Stimulated activated CD4-positive, alpha-beta T cell treated with anti-CD3 and anti-CD28 coated beads, Interleukin-1b, Interleukin-23, amount 100 ng/mL, for 4 hours (primary cell): ENCODE measurements at regions not wholly inside any gene's neighbourhood (a gene's known extent, or its start where the extent isn't known, plus 50 kb on each side); places are given as distances from the start of the nearest gene placed in this dataset.
"Not testable (repeated sequence)": the region's sequence is repeated elsewhere in the genome, so short reads cannot be mapped to it uniquely, and the experiment has no call there.

ENCODE experiments used
- DNase-seq, 2 donors: peaks; one replicate each; pipeline ENCODE4 v3.0.0-alpha.2; 2020; ENCODE audit warnings: low read depth in 2 of 2

DNA sequence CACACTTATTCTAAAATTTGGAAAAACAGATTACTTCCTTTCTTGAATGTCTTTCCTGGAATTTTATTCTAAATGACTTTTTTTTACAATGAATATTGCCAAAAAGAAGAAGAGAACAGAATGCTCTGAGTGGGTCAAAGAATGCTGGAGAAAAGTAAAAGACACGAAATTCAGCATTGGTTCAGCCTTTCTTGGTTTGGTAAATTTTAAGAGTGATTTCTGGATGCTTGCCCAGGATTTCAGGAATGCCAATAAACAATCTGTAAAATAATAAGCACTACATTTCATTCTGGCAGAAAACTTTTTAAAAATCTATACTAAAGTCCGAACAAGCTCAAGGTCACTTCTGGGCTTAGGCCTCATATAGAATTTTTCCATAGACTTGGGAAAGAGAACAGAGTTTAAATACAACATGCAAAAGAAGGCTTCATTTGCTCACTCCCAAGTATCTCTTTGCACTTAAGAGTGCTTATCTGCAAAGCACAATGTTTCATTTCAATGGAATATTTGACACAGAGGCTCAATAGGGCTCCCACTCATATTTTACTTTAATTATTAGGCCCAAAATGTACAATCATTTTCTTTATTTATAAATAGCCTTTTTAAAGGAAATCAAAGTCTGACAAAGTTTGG, 359.5 kb upstream of the ANKRD30A start:
- no peak for DNase-seq

DNA sequence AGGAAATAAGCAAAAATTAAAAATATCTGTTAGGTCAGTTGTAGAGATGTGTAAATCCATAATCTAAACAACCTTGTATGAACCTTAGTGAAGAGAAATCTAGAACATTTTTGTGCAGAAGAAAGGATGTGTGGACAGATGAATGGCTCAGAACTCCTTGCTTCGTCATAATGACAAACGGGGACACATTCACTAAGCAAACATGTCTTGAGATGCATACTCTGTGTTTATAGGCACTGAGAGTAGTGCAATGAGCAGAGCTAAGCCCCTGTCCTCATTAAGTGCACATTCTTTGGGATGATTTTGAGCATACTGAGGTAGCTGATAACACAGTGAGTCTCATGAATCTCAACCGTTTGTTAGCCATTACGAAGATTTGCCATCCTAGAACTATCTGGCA, 360.6 kb upstream of the ANKRD30A start:
- DNase-seq: no peak

DNA sequence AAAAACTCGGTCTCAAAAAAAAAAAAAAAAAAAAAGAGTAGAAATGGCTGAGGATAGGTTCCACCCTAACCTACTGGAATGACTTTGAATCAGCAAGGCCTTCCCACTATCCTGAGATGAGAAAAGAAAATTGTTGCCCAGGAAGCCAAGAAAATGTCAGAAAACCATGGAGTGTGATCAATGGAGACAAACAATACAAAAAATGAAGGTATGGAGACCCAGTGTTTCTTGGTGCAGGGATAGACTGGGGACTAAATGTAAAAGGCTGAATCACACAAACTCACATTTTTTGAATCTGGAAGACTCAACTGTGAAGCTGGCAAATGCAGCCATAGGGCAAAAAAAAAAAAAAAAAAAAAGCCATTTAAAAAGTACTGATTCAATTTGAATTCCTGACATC, 364.3 kb upstream of the ANKRD30A start:
- DNase-seq: no peak

DNA sequence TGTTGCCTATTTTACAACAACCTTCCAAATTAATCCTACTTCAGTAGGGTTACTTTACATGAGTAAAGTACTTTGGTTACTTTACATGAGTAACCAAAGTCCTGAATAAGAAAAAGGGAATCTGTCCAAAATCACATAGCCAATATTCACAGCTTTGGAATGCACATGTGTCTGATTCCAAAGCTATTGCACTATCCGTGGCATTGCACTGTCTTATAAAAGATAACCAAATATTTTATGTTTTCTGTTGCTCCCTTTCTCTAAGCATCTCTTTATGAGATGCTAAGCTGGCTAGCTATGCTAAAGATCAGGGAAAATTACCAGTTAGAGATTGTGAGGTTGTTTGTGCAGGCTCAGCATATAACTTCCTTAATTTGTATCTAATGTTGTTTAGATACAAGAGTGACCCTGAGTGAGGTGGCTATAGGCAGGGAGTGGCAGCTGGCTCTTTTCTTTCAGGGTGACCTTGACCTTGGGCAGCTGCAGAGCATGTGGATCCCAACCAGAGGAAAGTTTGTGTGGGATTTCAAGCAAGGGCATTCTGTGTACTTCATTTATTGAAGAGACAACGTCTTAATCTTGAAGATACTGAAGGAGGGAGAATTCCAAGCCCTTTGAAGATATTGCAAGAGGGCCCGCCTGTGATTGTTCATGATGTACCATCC, 366.1 kb upstream of the ANKRD30A start:
- DNase-seq: no peak

DNA sequence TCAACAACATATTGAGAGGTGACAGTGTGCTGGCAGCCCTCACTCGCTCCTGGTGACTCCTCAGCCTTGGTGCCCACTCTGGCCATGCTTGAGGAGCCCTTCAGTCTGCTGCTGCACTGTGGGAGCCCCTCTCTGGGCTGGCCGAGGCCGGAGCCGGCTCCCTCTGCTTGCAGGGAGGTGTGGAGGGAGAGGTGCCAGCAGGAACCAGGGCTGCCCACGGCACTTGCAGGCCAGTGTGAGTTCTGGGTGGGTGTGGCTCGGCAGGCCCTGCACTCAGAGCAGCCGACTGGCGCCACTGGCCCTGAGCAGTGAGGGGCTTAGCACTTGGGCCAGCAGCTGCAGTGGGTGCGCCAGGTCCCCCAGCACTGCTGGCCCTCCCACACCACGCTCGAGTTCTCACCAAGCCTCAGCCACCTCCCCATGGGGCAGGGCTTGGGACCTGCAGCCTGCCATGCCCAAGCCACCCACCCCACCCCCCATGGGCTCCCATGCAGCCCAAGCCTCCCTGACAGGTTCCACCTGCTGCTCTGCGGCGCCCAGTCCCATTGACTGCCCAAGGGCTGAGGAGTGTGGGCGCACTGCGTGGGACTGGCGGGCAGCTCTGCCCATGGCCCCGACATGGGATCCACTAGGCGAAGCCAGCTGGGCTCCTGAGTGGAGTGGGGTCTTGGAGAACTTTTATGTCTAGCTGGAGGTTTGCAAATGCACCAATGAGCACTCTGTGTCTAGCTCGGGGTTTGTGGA, 377.1 kb upstream of the ANKRD30A start:
- no peak for DNase-seq

DNA sequence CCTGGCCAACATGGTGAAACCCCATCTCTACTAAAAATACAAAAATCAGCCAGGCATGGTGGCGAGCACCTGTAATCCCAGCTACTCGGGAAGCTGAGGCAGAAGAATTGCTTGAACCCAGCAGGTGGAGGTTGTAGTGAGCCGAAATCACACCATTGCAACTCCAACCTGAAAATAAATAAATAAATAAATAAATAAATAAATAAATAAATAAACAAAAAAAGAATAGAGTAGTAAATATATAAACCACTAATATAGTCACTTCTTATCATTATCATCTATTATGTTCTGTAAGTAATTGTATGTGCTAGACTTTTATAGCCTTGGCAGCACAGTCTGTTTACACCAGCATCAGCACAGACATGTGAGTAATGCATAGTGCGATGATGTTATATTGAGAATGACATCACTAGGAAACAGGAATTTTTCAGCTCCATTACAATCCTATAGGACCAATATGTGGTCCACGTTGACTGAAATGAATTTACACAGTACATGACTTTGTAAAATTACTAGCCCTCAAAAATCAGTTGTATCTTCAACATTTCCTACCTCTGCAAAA, 385.4 kb upstream of the ANKRD30A start:
- no peak for DNase-seq

DNA sequence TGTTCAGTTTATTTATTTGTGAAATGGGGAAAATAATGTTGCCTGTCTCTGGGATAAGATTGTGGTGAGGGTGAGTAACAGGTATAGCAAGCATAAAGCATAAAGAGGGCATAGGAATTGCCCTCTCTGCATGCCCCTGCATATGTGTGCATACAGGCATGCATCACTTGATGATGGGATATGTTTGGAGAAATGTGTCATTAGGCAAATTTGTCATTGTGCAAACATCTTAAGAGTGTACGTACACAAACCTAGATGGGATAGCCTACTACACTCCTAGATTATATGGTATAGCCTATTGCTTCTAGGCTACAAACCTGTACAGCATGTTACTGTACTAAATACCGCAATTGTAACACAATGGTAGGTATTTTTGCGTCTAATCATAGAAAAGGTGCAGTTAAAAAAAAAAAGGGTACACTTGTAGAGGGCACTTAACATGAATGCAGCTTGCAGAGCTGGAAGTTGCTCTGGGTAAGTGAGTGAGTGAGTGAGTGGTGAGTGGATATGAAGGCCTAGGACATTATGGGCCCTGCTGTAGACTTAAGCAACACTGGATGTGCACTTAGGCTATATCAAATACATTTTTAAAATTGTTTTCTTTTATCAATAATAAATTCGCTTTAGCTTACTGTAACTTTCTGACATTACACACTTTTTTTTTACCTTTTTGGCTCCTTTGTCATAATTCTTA, 386.5 kb upstream of the ANKRD30A start:
- no peak for DNase-seq

DNA sequence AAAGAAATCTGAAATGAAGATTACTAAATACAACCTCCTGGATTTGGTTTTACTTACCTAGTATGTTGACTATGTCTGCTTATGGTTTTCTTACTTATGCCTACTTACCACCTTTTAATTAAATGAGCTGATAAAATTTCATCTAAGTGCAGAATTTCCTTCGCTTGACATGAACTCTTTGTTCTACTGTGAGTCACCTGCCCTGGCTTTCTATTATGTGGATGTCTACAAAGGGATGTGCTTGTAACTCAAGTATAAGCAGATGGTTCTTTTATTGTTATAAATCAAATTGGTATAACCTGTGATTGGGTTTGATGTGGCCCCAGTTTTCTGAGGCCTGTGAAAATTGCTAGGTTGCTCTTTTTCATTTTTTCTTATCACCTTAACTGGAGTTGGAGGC, 389.1 kb upstream of the ANKRD30A start:
- DNase-seq: no peak

DNA sequence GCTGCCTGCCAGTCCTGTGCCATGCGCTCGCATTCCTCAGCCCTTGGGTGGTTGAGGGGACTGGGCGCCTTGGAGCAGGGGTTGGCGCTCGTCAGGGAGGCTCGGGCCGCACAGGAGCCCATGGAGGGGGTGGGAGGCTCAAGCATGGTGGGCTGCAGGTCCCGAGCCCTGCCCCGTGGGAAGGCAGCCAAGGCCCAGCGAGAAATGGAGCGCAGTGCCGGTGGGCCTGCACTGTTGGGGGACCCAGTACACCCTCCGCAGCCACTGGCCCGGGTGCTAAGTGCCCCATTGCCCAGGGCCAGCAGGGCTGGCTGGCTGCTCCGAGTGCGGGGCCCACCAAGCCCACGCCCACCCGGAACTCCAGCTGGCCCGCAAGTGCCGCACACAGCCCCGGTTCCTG, 390.8 kb upstream of the ANKRD30A start:
- DNase-seq: not testable (repeated sequence)

DNA sequence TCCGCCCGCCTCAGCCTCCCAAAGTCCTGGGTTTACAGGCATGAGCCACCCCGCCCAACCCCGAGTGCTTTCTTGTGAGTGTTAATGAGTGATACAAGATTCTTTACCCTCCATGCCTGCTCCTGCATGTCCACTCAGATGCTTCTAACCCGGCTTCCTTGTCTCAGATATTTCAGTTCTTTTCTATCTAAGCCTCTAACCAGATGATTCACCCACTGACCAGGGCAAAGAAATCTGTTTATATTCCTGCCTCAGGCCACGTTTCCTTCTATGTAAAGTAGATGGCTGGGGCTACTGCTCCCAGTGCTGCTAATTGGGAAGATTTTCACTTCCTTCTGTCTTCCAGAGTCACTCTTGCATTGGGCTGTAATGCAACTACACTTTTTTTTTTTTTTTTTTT, 395.1 kb upstream of the ANKRD30A start:
- no peak for DNase-seq

DNA sequence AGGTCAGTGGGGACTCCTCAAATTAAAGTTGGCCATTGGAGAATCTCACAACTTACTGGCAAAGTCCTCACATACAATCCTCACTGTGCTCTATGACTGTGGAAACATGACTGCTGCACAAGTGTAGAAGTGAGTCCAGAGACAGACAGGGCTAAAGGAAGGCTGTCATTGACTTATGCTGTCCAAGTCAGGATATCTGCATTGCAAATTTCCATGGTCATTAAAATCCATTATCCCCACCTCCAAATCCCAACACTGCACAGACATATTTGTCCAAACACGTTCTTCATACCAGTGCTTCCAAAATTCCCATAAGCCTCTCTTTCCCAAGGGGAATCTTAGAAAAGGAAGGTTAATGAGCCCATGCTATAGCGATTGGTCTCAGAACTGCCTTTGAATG, 396.8 kb upstream of the ANKRD30A start:
- DNase-seq: no peak

DNA sequence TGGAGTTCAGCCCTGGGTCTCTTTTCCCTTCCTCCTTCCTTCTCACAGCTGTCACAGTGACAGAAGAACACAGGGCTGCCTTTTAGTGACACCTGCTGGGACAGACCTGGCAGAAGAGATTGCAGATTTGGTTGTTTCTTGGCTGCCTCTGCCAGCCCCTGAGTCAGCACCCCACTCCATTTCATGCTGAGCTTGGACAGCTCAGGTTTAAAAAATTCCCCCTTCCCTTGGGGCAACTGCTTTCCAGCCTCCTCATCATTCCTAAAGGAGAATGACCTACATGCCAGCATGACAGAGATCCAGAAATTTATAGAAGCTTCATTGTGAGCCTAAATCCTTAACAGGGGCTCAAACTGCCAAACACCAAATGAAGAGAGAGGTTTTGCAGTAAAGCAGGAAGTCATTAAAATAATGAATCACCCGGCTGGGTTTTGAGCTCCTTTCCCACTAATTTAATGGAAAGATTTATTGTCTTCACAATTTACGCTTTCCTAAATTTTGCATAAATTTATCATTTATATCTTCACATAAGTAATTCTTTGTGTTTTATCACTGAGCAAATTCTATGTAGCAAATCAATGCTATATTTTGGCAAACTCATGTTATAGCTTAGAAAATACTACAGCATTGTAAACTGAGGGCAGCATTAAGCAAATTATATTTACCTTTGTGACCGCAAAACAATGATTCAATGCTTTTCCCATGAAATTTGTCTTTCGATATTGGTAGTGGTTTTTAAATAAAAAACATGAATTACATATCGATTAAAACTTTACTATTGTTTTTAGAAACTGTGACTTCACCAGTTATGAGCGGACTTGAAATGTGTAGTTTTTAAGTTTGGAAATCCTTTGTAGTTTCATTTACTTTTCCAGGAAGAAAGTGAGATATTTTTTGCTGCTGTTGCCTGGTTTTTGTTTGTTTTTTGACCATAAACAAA, 399.5 kb upstream of the ANKRD30A start:
- no peak for DNase-seq

DNA sequence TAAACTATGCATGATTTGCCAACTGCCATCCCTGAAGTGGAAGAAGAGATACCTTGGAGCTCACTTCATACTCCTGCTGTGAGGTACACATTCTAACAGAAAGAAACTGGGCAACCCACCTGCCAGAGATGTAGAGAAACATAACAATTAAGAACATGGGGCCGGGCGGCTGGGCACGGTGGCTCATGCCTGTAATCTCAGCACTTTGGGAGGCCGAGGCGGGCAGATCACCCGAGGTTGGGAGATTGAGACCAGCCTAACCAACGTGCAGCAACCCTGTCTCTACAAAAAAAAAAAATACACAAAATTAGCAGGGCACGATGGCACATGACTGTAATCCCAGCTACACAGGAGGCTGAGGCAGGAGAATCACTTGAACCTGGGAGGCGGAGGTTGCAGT, 402.6 kb upstream of the ANKRD30A start:
- no peak for DNase-seq

DNA sequence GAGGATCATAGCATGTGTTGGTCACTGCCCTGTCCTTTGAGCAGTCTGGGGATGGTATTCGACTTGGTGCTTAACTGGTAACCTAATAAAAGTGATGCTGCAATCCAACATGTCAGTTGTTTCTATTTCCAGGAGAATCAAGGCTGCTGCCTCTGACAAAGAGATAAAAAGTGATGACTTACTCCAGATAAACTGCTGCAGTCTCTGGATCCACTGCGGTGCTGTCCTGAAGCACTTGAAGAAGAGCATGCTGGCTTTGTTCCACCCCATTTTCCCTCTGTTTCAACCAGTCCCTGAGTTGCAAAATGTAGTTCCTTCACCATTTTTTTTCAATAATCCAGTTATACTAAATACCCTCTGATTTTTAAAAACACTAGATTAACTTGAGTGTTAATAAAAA, 403.5 kb upstream of the ANKRD30A start:
- no peak for DNase-seq

DNA sequence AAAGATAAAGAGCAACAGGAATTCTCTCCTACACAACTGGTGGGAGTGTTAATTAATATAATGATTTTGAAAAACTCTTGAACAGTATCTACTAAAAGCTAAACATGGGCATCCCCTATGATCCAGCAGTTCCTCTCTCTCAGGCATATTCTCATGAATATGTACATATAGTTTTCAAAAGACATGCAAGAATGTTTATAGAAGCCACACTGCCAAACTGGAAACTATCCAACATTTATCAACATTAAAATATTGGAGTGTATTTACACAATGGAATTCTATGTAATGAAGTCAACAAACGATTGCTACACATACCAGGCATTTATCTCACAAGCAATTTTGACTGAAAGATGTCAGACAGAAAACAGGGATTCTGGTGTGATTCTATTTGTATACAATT, 404.5 kb upstream of the ANKRD30A start:
- no peak for DNase-seq

DNA sequence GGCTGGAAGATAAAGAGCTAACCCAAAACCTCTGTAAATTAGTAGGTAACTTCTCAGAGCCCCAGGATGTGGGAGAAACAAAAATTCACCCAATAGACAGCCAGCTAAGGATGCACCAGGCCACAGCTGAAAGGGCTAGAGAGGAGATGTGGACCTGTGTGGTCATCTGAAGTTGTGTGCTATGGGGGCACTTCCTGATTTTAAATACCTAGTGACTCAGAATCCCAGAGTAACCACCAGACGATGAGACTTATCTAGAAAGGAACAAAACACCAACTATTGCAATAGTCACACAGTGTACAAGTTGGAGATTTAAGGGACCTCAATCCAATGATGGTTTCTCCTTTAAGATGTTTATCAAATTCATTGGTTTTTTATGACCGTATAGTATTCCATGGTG, 408.3 kb upstream of the ANKRD30A start:
- no peak for DNase-seq

DNA sequence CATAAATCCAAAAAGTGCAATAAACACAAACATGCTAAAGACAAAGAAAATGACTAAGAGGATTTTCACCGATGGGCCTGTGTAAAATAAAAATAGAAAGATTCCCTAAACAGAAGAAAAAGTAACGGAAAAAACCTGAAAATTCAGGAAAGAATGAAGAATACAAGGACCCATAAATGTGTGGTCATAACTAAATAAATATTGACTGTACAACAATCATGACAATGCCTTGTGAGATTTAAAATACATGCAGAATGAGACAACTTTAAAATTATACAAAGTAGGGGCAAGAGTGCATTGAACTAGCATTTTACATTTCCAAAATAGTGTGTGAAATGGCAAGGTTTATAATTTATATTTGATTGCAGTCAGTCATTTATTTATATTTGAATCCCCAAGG, 409.1 kb upstream of the ANKRD30A start:
- DNase-seq: no peak

DNA sequence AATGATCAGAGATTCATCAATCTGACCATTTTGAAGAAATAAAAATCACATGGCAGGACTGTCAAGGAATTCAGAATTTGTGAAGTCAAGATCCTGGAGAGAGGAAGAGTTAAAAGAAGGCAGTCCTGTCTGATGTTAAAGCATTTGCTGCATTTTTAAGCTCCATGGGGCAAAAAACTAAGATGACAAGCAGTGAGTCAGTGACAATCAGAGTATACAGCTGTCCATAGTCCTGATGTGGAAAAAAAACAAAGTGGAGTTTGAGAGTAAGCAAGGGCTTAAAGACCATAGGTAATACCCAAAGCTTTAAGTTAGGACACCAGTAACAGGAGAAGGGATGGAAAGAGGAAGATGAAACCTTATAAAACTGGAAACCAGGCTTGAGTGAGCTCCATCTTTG, 412.7 kb upstream of the ANKRD30A start:
- no peak for DNase-seq

DNA sequence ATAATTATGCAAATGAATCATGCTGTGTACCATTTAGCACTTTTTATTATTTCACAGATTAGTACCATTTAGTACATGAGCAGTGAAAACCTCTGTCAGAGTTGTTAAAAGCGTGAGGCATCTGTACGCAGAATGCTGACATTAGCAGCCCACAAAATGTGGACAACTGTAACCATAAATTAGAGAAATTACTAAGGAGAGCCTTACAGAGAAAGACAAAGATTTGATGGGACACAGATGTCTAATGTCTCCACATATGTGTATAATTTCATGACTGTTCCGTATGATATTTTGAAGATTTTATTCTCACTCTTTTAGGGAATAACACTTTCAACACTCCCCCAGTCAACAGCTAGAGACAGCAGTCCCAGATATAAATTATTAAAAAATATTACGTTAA, 414.0 kb upstream of the ANKRD30A start:
- no peak for DNase-seq

DNA sequence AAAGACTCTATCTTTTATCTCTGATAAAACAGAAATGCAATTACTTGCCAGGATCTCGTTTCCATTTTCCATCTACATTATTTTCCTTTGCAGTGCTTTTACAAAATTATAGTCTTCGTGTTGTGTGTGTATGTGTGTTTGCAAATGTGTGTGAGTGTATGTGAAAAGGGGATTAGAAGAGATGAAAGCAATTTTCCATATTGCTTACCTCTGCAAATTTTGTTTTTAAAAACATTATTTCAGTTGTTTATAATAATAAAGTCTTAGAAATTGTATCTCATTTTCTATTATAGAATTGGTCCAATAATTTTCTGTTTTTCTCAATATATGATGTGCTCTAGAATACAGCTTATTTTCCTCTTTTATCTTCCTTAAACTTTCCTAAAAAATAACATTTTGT, 421.3 kb upstream of the ANKRD30A start:
- no peak for DNase-seq

DNA sequence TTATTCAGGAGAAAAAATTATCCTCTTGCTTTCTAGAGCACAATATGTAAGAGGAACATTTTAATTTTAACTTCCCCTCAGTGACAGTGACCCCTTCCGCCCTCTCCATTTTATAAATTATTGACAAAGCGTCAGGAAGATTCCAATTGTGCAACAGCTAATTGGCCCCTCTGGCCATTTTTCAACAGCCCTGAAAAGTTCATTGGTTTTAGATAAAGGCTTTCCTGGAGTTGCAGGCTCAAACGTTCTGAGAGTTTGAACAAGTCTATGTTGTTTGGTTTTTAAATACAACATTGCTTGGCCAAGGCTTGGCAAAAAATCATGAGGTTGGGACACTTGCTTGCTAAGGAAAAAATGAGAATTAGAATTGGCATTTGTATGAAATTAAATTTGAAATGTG, 422.2 kb upstream of the ANKRD30A start:
- no peak for DNase-seq
